ENCODE measurements at regions not wholly inside any gene's neighbourhood (a gene's known extent, or its start where the extent isn't known, plus 50 kb on each side); places are given as distances from the start of the nearest gene placed in this dataset.

DNA sequence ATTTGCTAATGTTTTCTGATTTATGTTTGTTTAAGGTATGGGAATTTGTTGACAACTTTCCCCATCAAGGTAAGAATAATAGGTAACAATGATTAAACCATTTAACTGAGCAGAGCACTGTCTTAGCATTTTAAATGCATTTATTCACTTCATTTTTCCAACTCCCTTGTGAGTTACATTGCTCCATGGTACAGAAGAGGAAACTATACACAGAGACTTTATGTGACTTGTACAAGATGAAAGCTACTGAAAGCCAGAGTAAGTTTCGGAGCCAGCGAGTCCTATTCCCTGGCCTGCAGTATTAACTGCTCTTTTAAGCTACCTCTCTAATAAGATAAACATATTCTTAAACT, 708.8 kb downstream of the HDGFL1 start:
- TF ChIP-seq CTCF (IDR thresholded peaks at IDR 0.05; ENCODE audit: extremely low read depth, missing control alignments), result no peak
- DNase-seq (ENCODE audit: low spot score), result no peak

DNA sequence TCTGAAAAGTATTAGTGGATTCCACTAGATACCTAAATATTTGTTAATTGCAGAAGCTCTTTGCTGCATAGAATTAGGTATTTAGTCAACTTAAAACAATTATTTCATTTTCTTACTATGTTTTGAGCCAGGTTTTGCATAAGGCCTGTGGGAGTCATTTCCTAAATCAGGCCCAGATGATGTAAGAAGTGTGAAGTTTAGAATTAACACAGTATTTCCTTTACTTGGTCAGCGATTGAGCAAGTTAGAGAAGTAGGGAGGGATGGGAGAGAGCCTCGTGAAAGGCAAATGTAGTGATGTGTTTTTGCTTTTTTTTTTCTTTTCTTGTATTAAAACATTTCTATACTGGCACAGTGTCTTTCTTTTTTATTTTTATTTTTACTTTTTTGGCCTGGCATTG, 711.1 kb downstream of the HDGFL1 start:
- no peak for DNase-seq (ENCODE audit: low spot score)
- no peak for TF ChIP-seq CTCF (IDR thresholded peaks at IDR 0.05; ENCODE audit: extremely low read depth, missing control alignments)

DNA sequence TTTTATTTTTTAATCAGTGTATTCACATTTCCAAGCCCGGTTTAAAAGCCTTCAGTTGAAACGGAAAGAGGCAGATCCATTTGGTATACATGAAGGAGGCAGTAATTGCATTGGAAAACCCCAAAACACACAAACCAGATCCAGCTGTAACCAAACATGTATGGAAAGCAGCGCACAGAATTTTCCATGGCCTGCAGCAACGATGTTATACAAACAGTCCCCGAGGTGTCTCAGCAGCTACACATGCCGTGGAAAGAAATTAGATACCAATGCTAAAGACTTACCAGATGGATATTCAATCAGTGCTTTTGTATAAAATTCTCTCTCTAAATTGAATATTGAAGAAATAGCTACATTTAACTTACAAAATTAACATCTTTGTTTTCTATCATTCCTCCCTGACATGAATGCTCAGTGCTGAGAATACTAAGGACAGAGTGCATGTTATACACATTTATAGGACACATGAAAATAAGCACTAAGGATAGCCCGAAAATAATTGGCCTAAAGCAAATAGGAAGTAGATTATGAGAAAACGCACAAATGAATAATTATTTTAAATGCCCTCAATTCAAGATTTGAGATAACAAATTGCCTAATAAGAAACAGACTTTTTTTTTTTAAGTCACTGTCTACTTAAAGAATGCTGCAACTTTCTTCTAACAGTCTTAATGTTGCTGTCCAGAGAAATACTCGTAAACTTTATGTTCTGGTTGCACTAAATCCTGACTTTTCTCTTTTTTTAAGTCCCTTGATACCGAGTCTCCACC, 713.1 kb downstream of the HDGFL1 start:
- DNase-seq (ENCODE audit: low spot score), result no peak
- TF ChIP-seq CTCF (IDR thresholded peaks at IDR 0.05; ENCODE audit: extremely low read depth, missing control alignments), result no peak

DNA sequence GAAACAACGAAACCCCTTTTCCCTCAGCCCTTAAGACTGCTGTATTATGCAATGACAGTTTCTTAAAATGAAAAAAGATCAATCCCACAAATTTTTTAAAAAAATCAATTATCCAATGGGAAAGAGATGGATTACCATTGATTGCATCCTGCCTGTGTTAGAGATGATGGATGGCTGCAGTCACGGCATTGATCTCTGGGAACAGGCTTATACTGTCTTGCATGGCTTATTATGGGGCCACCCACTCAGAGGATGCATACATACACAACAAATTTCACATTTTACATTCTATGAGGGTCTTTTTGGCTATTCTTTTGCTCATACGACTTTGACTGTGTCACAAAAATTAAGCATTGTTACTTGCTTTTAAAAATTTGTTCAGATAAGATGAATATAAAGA, 724.3 kb downstream of the HDGFL1 start:
- no peak for TF ChIP-seq CTCF (IDR thresholded peaks at IDR 0.05; ENCODE audit: extremely low read depth, missing control alignments)
- no peak for DNase-seq (ENCODE audit: low spot score)

DNA sequence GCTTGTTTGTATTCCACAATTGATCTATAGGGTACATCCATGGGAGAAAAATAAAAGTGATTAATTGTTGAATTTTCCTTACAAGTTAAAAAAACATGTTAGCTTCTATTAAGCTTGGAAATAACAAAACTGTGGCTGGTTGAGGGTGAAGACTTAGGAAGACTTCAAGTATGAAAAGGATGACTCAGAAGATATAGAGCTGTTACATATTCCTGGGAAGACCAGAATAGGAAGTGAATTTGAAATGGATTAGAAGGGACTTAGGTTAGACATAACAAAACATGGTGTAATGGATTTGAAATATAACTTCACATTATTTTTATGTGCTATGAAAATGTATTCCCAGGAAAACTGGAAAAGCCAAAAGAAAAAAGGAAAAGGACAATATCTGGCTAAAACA, 732.2 kb downstream of the HDGFL1 start:
- DNase-seq (ENCODE audit: low spot score), result no peak
- TF ChIP-seq CTCF (IDR thresholded peaks at IDR 0.05; ENCODE audit: extremely low read depth, missing control alignments), result no peak

DNA sequence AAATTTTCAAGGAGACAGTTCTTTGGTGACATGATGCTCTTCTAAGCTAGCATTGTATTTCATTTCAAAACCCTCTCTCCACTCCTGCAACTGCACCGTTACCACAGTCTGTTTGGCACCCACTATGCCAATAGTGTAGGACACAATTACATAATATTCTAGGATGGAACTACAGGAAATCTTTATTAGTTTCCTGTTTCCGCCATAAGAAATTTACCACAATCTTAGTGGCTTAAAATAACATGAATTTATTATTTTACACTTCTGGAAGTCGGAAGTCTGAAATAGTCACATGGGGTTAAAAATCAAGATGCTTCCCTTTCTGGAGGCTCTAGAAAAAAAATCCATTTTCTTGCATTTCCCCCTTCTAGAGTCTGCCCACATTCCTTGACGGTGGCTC, 733.1 kb downstream of the HDGFL1 start:
- TF ChIP-seq CTCF (IDR thresholded peaks at IDR 0.05; ENCODE audit: extremely low read depth, missing control alignments), result no peak
- DNase-seq (ENCODE audit: low spot score), result no peak

GRCh38 chr6:23305325-23305943, 736.1 kb downstream of the HDGFL1 start:
- DNase-seq (ENCODE audit: low spot score), result no peak
- TF ChIP-seq CTCF (IDR thresholded peaks at IDR 0.05; ENCODE audit: extremely low read depth, missing control alignments), result no peak
